GM23338 (cell line): ENCODE measurements at regions not wholly inside any gene's neighbourhood (a gene's known extent, or its start where the extent isn't known, plus 50 kb on each side); places are given as distances from the start of the nearest gene placed in this dataset.

Experiments used
- CREB1 ChIP-seq: fragments of 250-450 bp; sonication (Bioruptor Pico); IDR thresholded peaks from 2 replicates; pipeline ENCODE4 v1.5.0; 2020; ENCODE audit warnings: low read depth, mild to moderate bottlenecking, moderate library complexity
- EZH2 ChIP-seq: fragments of 200-600 bp; sonication (generic); IDR thresholded peaks from one replicate; pipeline ENCODE4 v1.8.0; 2017; ENCODE audit warnings: antibody characterized with exemption, mild to moderate bottlenecking, low read depth; ENCODE audit not compliant: unreplicated experiment
- EZH2phosphoT487 ChIP-seq: fragments of 200-600 bp; sonication (generic); IDR thresholded peaks from one replicate; pipeline ENCODE4 v1.8.1; 2018; ENCODE audit warnings: antibody characterized with exemption; ENCODE audit not compliant: unreplicated experiment
- JUNB ChIP-seq: IDR thresholded peaks from one replicate; pipeline ENCODE4 v1.6.1; 2016; ENCODE audit warnings: antibody characterized with exemption; ENCODE audit not compliant: unreplicated experiment
- POLR2AphosphoS5 ChIP-seq: IDR thresholded peaks from 2 replicates; pipeline ENCODE4 v1.6.1; 2016; ENCODE audit warnings: antibody characterized with exemption, low read depth
- REST ChIP-seq: IDR thresholded peaks from one replicate; pipeline ENCODE4 v1.6.1; 2018; ENCODE audit warnings: antibody characterized with exemption; ENCODE audit not compliant: unreplicated experiment
- STAT1 ChIP-seq: IDR thresholded peaks from one replicate; pipeline ENCODE4 v1.6.1; 2016; ENCODE audit warnings: antibody characterized with exemption; ENCODE audit not compliant: unreplicated experiment
- TF ChIP-seq, protein P1 (sequence below), 2 experiments: fragments of 200-600 bp in 1 of 2; sonication (generic) in 1 of 2; conservative IDR thresholded peaks; 2 replicates each; pipeline versions ENCODE4 v1.5.1 to v1.6.1; 2016 to 2017; ENCODE audit warnings: antibody characterized with exemption in 2 of 2, low read depth in 2 of 2, mild to moderate bottlenecking in 2 of 2, moderate library complexity in 1 of 2
- TF ChIP-seq, protein P2 (sequence below): IDR thresholded peaks from 2 replicates; pipeline ENCODE4 v1.6.1; 2016; ENCODE audit warnings: antibody characterized with exemption

GRCh38 chr3:139198929-139199328 is 144.9 kb upstream of the MRPS22 start:
- TF ChIP-seq, protein P1, sequence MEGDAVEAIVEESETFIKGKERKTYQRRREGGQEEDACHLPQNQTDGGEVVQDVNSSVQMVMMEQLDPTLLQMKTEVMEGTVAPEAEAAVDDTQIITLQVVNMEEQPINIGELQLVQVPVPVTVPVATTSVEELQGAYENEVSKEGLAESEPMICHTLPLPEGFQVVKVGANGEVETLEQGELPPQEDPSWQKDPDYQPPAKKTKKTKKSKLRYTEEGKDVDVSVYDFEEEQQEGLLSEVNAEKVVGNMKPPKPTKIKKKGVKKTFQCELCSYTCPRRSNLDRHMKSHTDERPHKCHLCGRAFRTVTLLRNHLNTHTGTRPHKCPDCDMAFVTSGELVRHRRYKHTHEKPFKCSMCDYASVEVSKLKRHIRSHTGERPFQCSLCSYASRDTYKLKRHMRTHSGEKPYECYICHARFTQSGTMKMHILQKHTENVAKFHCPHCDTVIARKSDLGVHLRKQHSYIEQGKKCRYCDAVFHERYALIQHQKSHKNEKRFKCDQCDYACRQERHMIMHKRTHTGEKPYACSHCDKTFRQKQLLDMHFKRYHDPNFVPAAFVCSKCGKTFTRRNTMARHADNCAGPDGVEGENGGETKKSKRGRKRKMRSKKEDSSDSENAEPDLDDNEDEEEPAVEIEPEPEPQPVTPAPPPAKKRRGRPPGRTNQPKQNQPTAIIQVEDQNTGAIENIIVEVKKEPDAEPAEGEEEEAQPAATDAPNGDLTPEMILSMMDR (conservative IDR thresholded peaks at IDR 0.05; ENCODE audit: low read depth in 2 of 2): no peak
- no peak for TF ChIP-seq EZH2
- TF ChIP-seq, protein P2, sequence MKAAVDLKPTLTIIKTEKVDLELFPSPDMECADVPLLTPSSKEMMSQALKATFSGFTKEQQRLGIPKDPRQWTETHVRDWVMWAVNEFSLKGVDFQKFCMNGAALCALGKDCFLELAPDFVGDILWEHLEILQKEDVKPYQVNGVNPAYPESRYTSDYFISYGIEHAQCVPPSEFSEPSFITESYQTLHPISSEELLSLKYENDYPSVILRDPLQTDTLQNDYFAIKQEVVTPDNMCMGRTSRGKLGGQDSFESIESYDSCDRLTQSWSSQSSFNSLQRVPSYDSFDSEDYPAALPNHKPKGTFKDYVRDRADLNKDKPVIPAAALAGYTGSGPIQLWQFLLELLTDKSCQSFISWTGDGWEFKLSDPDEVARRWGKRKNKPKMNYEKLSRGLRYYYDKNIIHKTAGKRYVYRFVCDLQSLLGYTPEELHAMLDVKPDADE: no peak
- no peak for TF ChIP-seq JUNB
- no peak for TF ChIP-seq REST
- TF ChIP-seq EZH2phosphoT487: no peak
- no peak for TF ChIP-seq POLR2AphosphoS5
- TF ChIP-seq CREB1 (CRISPR knock-in tag): no peak
- no peak for TF ChIP-seq STAT1
